Esophagus (tissue), 2 donors: ENCODE measurements at regions not wholly inside any gene's neighbourhood (a gene's known extent, or its start where the extent isn't known, plus 50 kb on each side); places are given as distances from the start of the nearest gene placed in this dataset.

Experiments used
- H3K27ac ChIP-seq, 2 donors: one replicate each; pipeline ENCODE4 v1.5.1; 2013; ENCODE audit warnings: low read depth in 2 of 2, mild to moderate bottlenecking in 2 of 2, inconsistent platforms in 1 of 2, low read length in 1 of 2, moderate library complexity in 1 of 2
- H3K27me3 ChIP-seq, 2 donors: one replicate each; pipeline ENCODE4 v1.6.1; 2013; ENCODE audit warnings: low read length in 2 of 2, control low read depth in 1 of 2, mild to moderate bottlenecking in 1 of 2; ENCODE audit not compliant: insufficient read depth in 2 of 2, control insufficient read depth in 1 of 2
- H3K36me3 ChIP-seq, 2 donors: one replicate each; pipeline ENCODE4 v1.6.1; 2013; ENCODE audit warnings: low read length in 1 of 2; ENCODE audit not compliant: control insufficient read depth in 2 of 2, insufficient read depth in 2 of 2
- H3K4me1 ChIP-seq, 2 donors: one replicate each; pipeline ENCODE4 v1.6.1; 2013; ENCODE audit warnings: low read length in 1 of 2; ENCODE audit not compliant: control insufficient read depth in 2 of 2, insufficient read depth in 2 of 2
- H3K4me3 ChIP-seq, 2 donors: one replicate each; pipeline ENCODE4 v1.5.1; 2013; ENCODE audit warnings: low read length in 2 of 2, mild to moderate bottlenecking in 2 of 2, low read depth in 1 of 2, moderate library complexity in 1 of 2
- H3K9me3 ChIP-seq, 2 donors: one replicate each; pipeline ENCODE4 v1.6.1; 2013; ENCODE audit warnings: mild to moderate bottlenecking in 2 of 2, low read depth in 1 of 2, low read length in 1 of 2, moderate library complexity in 1 of 2; ENCODE audit not compliant: control insufficient read depth in 2 of 2, insufficient read depth in 1 of 2
- WGBS, 2 donors: extraction: QIAGEN DNeasy Blood & Tissue Kit; methylation state at CpG; one replicate each; pipeline ENCODE4 v1.1.7; 2013; 5-methylcytosine and 5-hydroxymethylcytosine counted together
- donor health status: healthy with polysubstance abuse.
- donor health status: Bipolar disorder and iron deficiency.

- Histone ChIP-seq H3K36me3 (no peaks in the 10 kb centered on the region), H3K9me3 (no peaks in the 10 kb centered on the region), H3K4me3 (no peak overlapping the region), H3K27me3 (no peaks in the 10 kb centered on the region), H3K27ac (no peak overlapping the region), H3K4me1 (no peaks in the 10 kb centered on the region)
- WGBS, 2 donors = 93 to 96% methylated on average over 6 of the region's 6 CpGs
These were observed 63.3 kb upstream of the GAB1 start for GRCh38 chr4:143273160-143273917.

GRCh38 chr4:143280861-143281260, 55.8 kb upstream of the GAB1 start:
- Histone ChIP-seq H3K27me3 (no peaks in the 10 kb centered on the region), H3K27ac (no peak overlapping the region), H3K9me3 (no peaks in the 10 kb centered on the region), H3K4me3 (no peak overlapping the region), H3K4me1 (no peaks in the 10 kb centered on the region), H3K36me3 (no peaks in the 10 kb centered on the region)
- 72 to 78% methylated on average over 2 of the region's 2 CpGs for WGBS, 2 donors

- Histone ChIP-seq H3K4me3 (no peak overlapping the region), H3K4me1 (no peaks in the 10 kb centered on the region), H3K27me3 (no peaks in the 10 kb centered on the region), H3K36me3 (no peaks in the 10 kb centered on the region), H3K9me3 (no peaks in the 10 kb centered on the region), H3K27ac (no peak overlapping the region)
- 84 to 94% methylated on average over 4 of the region's 4 CpGs for WGBS, 2 donors
These were observed 55.0 kb upstream of the GAB1 start for GRCh38 chr4:143281507-143282190.

GRCh38 chr4:143282211-143282707, 54.4 kb upstream of the GAB1 start:
- Histone ChIP-seq H3K27me3 (no peaks in the 10 kb centered on the region), H3K4me3 (no peak overlapping the region), H3K36me3 (no peaks in the 10 kb centered on the region), H3K4me1 (no peaks in the 10 kb centered on the region), H3K27ac (no peak overlapping the region), H3K9me3 (no peaks in the 10 kb centered on the region)
- WGBS, 2 donors = 63 to 77% methylated on average over 3 of the region's 3 CpGs

- Histone ChIP-seq H3K4me3 (no peak overlapping the region), H3K9me3 (no peaks in the 10 kb centered on the region), H3K27ac (no peak overlapping the region), H3K27me3 (no peaks in the 10 kb centered on the region), H3K36me3 (no peaks in the 10 kb centered on the region), H3K4me1 (peaks cover 0 to 2% of the 10 kb centered on the region in 2 donors)
- 28 to 44% methylated on average over 2 of the region's 2 CpGs for WGBS, 2 donors
These were observed 50.8 kb upstream of the GAB1 start for GRCh38 chr4:143285696-143286437.

GRCh38 chr4:143286701-143287571, 49.7 kb upstream of the GAB1 start:
- WGBS, 2 donors = 26 to 38% methylated on average over 7 of the region's 7 CpGs

More at GRCh38 chr4:143286701-143287571, 49.7 kb upstream of the GAB1 start:
- Histone ChIP-seq H3K27ac (peak overlapping the region in 1 of 2 donors; percentile 59), H3K9me3 (no peaks in the 10 kb centered on the region), H3K4me1 (peaks cover 0 to 2% of the 10 kb centered on the region in 2 donors), H3K27me3 (no peaks in the 10 kb centered on the region), H3K4me3 (no peak overlapping the region), H3K36me3 (no peaks in the 10 kb centered on the region)
